Sciatic nerve (tissue), 2 donors: ENCODE measurements at regions not wholly inside any gene's neighbourhood (a gene's known extent, or its start where the extent isn't known, plus 50 kb on each side); places are given as distances from the start of the nearest gene placed in this dataset.

Experiments used
- ATAC-seq: fragments of 200-7000 bp; cut with Tn5 transposase; one replicate; pipeline ENCODE4 v1.9.1; 2020; ENCODE audit warnings: mild to moderate bottlenecking, moderate library complexity
- DNase-seq: peaks from one replicate; pipeline ENCODE4 v3.0.0-alpha.2; 2020; ENCODE audit warnings: low spot score
- intact Hi-C: fragments of 100-400 bp; cut with DNase I; formaldehyde crosslinking; loops from one replicate; pipeline ENCODE4 v1.14.2; 2022
- donor health status: DM: no; HTN: no; CAD: no.
- donor health status: DM: no; HTN: no; CAD: no.

DNA sequence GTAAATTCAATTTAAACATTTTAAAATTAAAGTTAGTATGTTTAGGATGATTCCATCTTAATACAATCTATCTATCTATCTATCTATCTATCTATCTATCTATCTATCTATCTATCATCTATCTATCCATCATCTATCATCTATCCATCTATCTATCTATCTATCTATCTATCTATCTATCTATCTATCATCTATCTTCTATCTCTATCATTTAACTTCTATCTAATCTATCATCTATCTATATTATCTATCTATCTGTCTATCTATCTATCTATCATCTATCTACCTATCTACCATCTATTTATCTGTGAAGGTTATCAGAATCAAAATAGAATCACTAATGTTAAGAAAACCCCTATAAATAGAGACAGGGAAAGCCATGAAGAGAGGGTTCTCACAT is 78.3 kb downstream of the RAMP3 start:
- no peak for DNase-seq
- intact Hi-C loops, result no loop called here
- ATAC-seq, result no peak

DNA sequence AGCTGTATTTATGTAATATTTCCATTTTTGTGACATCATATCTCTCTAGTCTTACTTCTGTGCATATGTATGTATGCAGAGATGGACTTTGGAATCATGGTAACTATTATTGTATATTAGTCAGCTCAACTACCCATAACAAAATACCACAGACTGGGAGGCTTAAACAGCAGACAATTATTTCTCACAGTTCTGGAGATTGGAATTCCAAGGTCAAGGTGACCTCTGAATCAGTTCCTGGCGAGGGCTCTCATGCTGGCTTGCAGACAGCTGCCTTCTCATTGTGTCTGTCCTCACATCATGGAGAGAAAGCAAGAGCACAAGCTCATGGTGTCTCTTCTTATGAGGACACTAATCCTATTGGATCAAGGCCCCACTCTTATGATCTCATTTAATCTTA is 79.1 kb downstream of the RAMP3 start:
- intact Hi-C loops, result no loop called here
- ATAC-seq, result no peak
- no peak for DNase-seq

DNA sequence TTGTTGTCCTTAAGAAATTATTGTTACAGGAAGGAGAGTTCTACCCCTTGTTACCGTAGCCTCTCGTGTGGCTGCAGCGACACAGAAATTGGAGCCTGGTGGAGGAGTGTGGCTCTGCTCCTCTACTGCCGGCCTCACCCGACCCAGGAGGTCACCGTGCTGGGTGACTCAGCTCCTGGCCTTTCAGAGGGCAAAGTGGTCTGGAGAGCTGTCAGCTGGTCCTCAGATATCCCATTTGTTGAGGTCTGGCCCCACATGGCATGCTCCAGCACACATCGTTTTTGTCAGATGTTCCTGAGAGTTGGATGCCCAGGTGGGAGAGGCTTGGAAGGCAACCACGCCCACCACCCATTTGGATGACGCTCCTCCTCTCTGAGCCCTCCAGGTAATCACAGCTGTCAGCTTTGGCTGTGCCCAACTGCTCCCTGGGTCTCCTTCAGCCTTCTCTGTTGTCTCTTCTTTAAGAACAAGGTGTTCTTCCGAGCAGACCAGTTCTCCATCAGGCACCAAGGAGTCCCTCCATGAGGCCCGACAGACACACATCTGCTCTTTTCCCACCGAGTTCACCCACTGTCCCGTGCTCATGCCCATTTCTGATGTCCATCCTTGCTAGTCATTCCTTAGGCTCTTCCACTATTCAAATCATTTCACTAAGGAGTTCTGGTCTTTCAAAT is 80.3 kb downstream of the RAMP3 start:
- intact Hi-C loops, result no loop called here
- no peak for DNase-seq
- ATAC-seq, result no peak

DNA sequence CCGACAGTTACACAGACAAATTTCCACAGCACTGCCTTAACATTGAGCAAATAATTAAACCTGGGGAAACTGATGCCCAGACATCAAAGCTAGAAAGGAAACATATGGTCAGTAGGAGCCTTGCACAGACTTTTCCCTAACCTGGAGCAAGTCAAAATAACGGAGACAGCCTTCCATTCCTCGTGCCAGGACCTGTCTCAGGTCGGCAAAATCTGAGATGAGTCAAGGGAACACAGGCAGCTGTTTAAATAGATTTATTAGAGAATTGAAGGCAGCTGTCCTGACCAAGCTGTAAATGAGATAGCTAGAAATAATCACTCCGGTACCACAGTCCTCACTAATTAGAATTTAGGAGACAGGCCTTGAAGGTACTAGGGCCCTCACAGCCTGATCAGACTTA is 81.2 kb downstream of the RAMP3 start:
- no peak for DNase-seq
- intact Hi-C loops, result no loop called here

DNA sequence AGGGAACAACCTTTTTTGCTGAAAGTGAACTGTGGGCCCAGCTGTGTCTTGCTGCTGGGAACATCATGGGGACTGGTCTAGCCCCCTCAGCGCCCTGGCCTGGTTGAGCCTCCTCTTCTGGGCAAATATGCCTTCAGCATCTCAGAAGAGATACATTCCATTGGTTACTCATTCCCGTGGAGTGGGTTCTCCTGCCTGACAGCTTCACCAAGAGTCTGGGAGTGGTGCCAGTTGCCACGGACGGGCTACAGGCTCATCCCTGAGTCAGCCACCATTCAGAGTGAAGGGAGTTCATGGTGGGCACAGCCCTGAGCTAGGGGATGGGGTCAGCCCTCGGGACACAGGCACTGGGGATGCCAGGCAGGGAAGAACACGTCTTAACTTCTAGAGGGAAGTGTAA is 81.9 kb downstream of the RAMP3 start:
- DNase-seq (no peak), ATAC-seq (no peak)
- intact Hi-C loops, result no loop called here

More for the DNA sequence above, 81.2 kb downstream of the RAMP3 start:
- ATAC-seq, result no peak

DNA sequence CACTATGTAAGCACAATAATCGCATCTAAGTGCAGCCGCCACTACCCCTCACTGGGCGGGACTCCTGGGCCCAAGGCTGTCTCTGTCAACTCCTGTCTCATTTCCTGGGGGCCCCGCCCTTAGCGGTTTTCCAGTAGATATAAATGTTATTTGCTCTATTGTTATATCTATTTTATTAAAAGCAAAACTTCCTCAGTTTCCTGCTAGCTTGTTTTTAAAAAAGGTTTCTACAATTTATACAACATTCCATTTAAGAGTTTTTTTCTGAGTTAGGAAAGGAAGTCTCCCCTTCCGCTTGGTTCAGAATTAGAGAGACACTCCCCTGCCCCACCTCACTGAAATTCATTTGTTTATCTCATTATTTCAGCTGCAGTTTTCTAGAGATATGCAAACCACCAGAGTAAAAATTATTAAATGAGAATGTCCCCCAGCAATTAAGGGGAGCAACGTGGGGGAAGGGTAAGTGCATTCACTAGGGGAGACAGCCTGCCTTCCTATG is 82.7 kb downstream of the RAMP3 start:
- no peak for ATAC-seq

DNA sequence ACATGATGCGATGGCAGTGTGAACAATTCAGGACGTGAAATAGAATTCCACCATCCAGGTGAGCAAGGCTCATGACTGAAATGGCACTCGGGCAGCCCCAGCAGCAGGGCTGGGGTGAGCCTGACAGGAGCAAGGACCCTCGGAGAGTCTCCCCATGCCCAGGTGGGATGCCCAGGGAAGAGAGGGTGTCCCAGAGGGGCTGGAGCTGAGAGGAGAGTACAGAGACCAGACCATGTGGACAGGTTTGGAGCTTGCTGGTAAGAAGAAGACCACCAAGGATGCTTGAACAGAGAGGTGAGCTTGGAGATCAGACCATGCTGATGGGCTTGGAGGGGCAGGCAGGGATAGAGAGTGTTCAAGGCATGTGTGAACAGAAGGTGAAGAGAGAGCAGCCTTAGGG is 83.3 kb downstream of the RAMP3 start:
- intact Hi-C loops, result loop anchor here (5.0 kb wide), 1 partner anchor 1924 kb away; no protein-coding TSS in a partner anchor
- ATAC-seq (no peak), DNase-seq (no peak)

More for the DNA sequence above, 82.7 kb downstream of the RAMP3 start:
- DNase-seq, result no peak
- intact Hi-C loops, result loop anchor here (5.0 kb wide), 1 partner anchor 1923 kb away; no protein-coding TSS in a partner anchor

DNA sequence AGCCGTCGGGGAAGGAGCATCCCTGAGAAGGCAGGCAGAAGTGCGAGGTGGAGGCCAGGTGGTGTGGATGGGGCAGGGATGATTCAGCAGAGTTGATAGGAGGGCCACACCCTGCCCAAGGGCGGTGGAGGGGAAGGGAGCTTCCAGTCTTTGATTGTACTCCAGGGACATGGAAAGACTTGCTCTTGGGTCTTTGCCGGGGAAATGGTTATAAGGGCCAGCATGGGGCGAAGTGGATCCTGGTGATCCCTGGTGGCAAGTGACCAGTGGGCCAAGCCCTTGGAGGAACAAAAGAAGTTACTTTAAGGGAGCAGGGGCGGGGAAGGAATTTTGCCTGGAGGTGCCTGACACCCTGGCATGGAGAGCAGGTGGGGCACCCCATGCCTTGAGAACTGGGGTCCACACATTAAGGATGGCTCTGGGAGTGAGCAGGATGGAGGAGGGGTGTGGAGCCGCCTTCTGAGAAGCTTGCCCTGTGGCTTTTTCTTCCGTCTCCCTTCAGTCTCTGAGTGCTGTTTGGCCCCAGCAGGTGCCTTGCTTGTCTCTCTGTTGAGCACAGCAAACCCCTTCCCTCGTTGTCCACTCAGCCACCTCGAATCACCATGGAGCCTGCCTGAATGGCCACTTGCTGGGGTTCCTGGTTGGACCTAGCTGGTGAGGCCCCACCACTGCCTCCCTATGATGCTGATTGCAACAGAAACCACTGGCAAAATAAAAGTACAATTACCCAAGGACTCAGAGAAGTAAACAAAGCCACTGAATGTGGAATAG is 83.9 kb downstream of the RAMP3 start:
- intact Hi-C loops, result loop anchor here (5.0 kb wide), 1 partner anchor 1924 kb away; no protein-coding TSS in a partner anchor
- DNase-seq (no peak), ATAC-seq (no peak)

DNA sequence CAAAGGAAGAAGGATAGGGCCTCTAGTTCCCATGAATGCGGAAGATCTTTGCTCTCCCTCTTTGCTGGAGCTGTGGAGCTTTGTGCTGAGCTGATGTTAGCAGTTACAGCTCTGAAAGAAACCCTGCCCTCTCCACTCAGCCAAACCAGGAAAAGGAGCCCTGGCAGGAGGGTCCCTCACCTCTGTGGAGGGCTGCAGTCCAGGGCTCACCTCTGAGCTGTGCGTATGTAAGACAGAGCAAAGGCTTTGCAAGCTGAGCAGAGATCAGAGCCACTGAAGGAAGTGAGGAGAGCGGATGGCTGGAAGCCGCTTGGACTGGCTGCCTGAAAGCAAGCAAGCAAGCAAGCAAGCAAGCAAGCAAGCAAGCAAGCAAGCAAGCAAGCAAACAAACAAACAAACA is 84.7 kb downstream of the RAMP3 start:
- no peak for ATAC-seq
- intact Hi-C loops, result loop anchor here (5.0 kb wide), 1 partner anchor 1925 kb away; no protein-coding TSS in a partner anchor
- no peak for DNase-seq

DNA sequence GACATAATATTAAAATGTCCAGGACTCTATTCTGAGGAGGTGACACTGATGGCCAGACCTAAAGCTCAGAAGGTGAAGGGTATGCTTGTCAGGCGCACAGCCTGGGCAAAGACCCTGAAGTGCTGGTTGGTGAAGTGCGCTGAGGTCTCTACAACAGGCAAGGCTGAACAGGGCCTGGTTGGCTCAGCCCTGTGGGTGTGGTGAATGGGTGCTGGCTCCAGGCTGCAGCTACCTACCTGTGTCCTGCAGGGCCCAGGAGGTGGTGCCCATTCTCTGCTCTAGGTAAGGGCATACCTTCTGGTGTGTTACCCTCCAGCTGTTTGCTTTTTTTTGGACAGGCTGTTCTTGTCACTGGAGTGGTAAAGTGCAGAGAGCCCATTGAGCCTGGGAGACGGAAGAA is 85.1 kb downstream of the RAMP3 start:
- intact Hi-C loops, result loop anchor here (5.0 kb wide), 1 partner anchor 1925 kb away; no protein-coding TSS in a partner anchor
- ATAC-seq (no peak), DNase-seq (no peak)

DNA sequence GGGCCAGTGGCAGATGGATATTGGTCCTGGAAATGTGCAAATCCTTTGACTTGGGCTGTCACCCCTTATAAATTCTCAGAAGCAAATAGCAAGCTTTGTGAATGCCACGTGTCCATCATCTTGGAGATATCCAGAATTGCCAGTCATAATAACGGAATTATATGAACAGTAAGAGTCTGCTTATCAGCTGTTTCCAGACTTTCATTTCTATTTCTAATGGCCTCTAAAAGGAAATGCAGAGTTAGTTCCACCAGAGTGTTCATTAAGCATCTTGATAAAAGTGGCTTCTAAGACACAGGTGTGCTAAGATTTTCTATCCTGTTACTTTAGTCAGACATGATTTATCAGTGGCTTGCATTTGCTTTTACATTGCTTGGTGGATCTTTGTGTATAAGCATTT is 87.4 kb downstream of the RAMP3 start:
- DNase-seq, result no peak
- ATAC-seq, result no peak
- intact Hi-C loops, result loop anchor here (5.0 kb wide), 1 partner anchor 1928 kb away; no protein-coding TSS in a partner anchor

DNA sequence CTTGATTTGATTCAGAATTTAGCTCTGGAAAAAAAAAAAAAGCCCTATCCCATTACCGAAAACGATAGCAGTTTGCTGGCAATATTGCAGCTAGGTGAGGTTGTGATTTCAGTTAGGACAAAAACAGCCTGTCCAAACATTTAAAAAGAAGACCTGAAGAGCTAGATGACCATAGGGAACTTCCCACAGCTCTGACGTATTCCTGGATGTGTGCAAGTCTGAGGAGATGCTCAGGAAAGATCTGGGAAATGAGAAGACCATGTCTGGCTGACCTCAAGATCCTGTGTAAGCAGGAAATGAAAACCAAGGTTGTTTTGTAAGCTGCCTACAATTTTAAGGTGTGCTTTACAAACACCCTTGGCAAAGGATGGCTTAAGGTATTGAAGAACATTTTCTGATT is 88.7 kb downstream of the RAMP3 start:
- DNase-seq (no peak), ATAC-seq (no peak)
- intact Hi-C loops, result no loop called here

DNA sequence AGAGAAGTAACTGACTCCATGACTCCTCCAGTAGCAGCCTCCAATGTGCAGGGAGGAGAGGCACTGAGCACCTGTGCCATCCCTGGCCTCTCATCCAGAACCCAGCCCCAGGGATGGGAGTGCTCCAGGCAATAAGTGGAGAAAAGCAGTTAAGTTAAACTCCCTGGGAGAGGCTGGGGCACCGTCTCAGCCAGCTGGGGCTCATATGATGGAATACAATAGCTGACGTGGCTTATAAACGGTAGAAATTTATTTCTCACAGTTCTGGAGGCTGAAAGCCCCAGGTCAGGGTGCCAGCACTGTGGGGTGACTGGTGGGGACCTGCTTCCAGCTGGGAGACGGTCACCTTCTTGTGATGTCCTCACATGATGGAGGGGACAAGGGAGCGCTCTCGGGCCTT is 94.7 kb downstream of the RAMP3 start:
- DNase-seq, result no peak
- no peak for ATAC-seq
- intact Hi-C loops, result no loop called here

DNA sequence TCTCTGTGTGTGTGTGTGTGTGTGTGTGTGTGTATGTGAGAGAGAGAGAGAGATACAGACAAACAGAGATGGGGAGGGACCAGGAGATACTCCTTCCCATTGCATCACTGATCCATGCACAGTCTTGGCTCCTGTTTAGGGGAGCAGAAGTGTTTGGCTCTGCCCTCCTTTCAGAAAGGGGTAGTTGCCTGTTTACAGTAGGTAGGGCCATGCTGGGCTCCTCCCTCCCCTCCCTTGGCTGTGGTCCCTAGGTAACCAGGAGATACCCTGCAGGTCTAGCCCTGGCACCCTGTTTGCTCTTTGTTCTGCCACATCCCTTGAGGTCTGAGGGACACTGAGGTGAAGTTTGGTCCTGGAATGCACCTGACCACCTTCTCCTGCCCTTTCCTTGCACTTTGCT is 95.3 kb downstream of the RAMP3 start:
- intact Hi-C loops, result no loop called here
- DNase-seq (no peak), ATAC-seq (no peak)

DNA sequence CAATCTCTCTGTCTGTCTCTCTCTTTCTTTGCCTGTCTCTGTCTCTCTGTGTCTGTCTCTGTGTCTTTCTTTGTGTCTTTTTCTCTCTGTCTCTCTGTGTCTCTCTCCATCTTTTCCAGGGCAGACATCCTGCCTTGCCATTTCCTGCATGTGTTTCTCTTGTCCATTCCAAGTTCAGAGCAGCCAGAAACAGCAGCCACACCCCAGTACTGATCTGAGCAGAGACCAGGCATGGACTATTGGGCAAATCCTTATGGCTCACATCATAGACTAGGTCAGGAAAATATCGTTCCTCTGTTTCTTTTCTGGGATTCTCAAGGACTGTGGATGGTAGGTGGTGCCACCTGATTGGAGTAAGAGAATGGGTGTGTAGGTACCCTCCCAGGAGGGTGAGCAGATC is 95.8 kb downstream of the RAMP3 start:
- ATAC-seq (no peak), DNase-seq (no peak)
- intact Hi-C loops, result no loop called here

DNA sequence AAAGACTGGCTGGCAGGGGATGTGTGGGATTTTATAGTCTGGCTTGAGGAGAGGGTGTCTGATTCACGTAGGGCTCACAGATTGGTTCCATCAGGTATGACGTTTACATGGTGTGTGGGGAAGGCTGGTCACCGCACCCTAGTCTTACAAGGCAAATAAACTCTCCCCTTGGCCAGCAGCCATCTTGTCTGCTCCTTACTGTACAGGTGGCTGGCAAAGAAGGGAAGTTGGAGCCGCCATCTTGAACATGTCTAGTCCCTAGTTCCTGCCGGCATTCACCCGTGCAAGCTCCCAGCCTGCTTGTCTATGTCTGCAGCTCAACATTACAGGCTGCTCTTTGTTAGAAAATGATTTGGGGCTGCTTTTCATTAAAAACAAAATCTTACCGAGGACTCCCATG is 97.6 kb downstream of the RAMP3 start:
- ATAC-seq, result no peak
- DNase-seq, result no peak
- intact Hi-C loops, result no loop called here

DNA sequence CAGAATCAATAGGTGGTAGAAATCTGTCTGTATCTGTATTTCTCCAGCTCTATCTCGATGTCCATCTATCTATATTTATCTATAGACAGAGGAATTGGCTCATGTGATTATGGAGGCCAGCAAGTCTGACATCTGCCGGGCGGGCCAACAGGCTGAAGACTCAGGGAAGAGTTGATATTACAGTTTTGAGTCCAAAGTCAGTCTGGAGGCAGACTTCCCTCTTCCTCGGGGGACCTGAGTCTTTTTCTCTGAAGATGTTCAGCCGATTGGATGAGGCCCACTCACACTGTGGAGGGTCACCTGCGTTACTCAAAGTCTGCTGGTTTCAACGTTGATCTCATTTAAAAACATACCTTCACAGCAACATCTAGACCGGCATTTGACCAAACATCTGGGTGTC is 98.7 kb downstream of the RAMP3 start:
- intact Hi-C loops, result no loop called here
- DNase-seq (no peak), ATAC-seq (no peak)

DNA sequence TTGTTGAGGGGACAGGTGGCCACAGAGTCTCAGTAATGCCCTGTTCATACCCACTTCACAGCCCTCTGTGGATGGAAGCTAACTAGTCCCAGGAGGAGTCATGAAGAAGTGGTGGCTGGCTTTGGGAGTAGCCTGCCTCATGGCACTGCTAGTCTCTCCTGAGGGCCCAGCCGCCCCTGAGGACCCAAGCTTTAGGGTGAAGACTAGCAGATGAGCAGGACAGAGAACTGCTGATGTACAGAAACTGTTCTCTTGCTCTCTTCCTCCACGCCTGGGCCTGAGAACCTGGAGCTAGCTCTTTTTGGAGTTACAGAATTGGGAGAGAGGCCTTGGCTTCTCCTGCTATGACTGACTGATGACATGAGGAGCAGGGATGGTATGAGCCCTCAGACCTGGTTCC is 99.2 kb downstream of the RAMP3 start:
- ATAC-seq, result no peak
- no peak for DNase-seq
- intact Hi-C loops, result no loop called here

DNA sequence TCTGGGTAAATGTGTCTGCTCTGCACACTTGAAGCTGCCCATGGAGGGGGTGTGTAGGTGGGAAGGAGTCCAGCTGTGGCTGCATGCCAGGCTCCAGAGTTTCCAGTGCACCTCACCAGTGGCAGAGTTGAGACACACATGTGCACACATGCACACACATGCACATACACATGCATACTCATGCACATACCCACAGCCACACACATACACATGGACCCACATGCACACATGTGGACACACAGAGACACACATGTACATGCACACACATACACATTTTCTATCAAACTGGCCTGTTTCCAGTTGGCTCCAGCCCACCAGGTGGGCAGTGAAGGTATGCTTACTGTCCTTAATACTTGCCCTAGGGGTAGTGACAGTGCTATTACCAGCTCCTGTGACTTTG is 99.7 kb downstream of the RAMP3 start:
- DNase-seq, result no peak
- ATAC-seq, result no peak
- intact Hi-C loops, result no loop called here

DNA sequence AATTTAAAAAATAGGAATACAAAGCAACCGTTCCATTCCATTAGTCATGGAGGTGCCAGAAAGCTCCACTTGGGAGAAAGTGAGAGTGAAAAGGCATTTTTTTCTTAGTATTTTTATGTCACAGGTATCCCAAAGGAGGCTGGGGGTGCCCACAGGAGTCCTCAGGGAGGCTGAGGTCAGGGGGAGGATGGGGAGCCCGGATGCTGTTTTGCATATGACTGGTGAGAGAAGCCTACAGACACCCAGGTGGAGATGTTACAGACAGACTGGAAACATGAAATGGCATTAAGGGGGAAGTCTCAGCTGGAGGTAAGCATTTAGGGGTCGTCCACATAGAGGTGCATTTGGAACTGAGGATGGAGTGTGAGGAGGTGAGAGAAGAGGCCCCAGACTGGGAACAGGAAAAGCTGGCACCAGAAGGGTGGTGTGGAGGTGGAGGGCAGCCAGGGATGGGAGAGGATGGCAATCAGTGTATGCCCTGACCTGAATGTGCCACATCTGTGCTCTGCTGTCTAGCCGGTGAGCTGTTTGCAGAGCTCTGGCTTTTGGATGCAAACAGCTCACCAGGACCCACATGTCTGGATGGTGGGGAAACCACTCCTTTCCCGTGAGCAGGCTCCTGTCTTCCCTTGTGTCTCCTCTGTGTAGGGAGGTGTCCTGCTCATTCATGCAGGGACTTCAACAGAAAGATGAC is 101.1 kb downstream of the RAMP3 start:
- ATAC-seq (no peak), DNase-seq (no peak)
- intact Hi-C loops, result no loop called here
